Body of pancreas (tissue), 4 donors: ENCODE measurements at regions not wholly inside any gene's neighbourhood (a gene's known extent, or its start where the extent isn't known, plus 50 kb on each side); places are given as distances from the start of the nearest gene placed in this dataset.
"Not testable (repeated sequence)": the region's sequence is repeated elsewhere in the genome, so short reads cannot be mapped to it uniquely, and the experiment has no call there.

Experiments used
- ATAC-seq: fragments of 150-250 bp; one replicate; pipeline ENCODE4 v1.9.1; 2016
- DNase-seq, 4 donors: peaks; one replicate each; pipeline ENCODE4 v3.0.0-alpha.2; 2019
- H3K27ac ChIP-seq, 4 donors: fragments of 200-600 bp; sonication (generic); 1 replicate in 3 of 4; 2 replicates in 1 of 4; pipeline versions ENCODE4 v1.5.1 to v1.6.1; 2016 to 2019; ENCODE audit warnings: mild to moderate bottlenecking in 1 of 4, mixed read lengths in 1 of 4, moderate library complexity in 1 of 4
- H3K27me3 ChIP-seq, 2 donors: fragments of 200-600 bp; sonication (generic); one replicate each; pipeline ENCODE4 v1.6.0; 2016; ENCODE audit warnings: mild to moderate bottlenecking in 1 of 2
- H3K36me3 ChIP-seq, 2 donors: fragments of 200-600 bp; sonication (generic); replicated peaks in 1 of 2; 2 replicates each; pipeline ENCODE4 v1.5.1; 2016; ENCODE audit warnings: low read depth in 2 of 2; ENCODE audit not compliant: insufficient read depth in 1 of 2
- H3K4me1 ChIP-seq: fragments of 200-600 bp; sonication (generic); one replicate; pipeline ENCODE4 v1.6.0; 2016
- H3K4me3 ChIP-seq, 2 donors: fragments of 200-600 bp; sonication (generic); 1 replicate in 1 of 2; 2 replicates in 1 of 2; pipeline ENCODE4 v1.5.1; 2016 to 2019
- H3K9me3 ChIP-seq, 3 donors: fragments of 200-600 bp; sonication (generic); 1 replicate in 2 of 3; 2 replicates in 1 of 3; pipeline ENCODE4 v1.5.1; 2016
- POLR2A ChIP-seq, 3 donors: fragments of 450-650 bp; IDR thresholded peaks; one replicate each; pipeline ENCODE4 v1.6.1; 2016; ENCODE audit warnings: antibody characterized with exemption in 3 of 3, mild to moderate bottlenecking in 2 of 3
- WGBS, 2 donors: methylation state at CpG; one replicate each; pipeline ENCODE4 v1.1.5; 2017; 5-methylcytosine and 5-hydroxymethylcytosine counted together
- intact Hi-C: fragments of 100-400 bp; cut with DNase I; formaldehyde crosslinking; loops from one replicate; pipeline ENCODE4 v1.15.1; 2023
- TF ChIP-seq, protein P1 (sequence below), 7 experiments: fragments of 450-650 bp in 4 of 7; fragments of 200-600 bp in 3 of 7; sonication (generic) in 3 of 7; IDR thresholded peaks; one replicate each; pipeline ENCODE4 v1.5.1; 2016 to 2019; ENCODE audit warnings: antibody characterized with exemption in 7 of 7

DNA sequence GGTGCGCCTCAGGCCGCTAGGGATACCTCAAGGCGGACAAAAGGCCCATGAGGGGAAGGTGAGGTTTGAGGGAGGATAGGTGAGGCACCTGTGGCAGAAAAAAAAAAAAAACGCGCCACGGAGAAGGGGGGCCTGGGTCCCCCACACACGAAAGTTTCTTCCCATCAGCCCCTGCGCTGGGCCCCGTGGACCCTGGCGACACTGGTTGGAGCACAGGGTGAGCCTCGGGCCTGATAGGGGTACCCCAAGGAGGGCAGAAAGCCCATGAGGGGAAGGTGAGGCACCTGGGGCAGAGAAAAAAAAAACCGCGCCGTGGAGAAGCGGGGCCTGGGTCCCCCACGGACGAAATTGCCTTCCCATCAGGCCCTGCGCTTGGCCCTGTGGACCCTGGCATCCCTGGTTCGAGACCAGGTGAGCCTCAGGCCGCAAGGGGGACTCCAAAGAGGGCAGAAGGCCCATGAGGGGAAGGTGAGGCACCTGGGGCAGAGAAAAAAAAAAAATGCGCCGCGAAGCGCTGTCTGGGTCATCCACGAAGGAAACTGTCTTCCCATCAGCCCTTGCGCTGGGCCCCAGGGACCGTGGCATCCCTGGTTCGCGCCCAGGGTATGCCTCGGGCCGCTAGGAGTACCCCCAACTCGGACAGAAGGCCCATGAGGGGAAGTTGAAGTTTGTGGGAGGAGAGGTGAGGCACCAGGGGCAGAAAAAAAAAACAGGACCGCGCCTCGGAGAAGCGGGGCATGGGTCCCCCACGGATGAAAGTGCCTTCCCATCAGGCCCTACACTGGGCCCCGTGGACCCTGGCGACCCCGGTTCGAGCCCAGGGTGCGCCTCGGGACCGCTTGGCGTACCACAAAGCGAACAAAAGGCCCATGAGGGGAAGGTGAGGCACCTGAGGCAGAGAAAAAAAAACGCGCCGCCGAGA lies 226.2 kb downstream of the CCDC74A start:
- TF ChIP-seq, protein P1, sequence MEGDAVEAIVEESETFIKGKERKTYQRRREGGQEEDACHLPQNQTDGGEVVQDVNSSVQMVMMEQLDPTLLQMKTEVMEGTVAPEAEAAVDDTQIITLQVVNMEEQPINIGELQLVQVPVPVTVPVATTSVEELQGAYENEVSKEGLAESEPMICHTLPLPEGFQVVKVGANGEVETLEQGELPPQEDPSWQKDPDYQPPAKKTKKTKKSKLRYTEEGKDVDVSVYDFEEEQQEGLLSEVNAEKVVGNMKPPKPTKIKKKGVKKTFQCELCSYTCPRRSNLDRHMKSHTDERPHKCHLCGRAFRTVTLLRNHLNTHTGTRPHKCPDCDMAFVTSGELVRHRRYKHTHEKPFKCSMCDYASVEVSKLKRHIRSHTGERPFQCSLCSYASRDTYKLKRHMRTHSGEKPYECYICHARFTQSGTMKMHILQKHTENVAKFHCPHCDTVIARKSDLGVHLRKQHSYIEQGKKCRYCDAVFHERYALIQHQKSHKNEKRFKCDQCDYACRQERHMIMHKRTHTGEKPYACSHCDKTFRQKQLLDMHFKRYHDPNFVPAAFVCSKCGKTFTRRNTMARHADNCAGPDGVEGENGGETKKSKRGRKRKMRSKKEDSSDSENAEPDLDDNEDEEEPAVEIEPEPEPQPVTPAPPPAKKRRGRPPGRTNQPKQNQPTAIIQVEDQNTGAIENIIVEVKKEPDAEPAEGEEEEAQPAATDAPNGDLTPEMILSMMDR (IDR thresholded peaks at IDR 0.05) = no peak
- TF ChIP-seq POLR2A (IDR thresholded peaks at IDR 0.05) = no peak
- no peaks in the 10 kb centered on the region for H3K36me3 ChIP-seq
- ATAC-seq = no peak
- H3K27me3 ChIP-seq = no peaks in the 10 kb centered on the region
- no peak overlapping the region for H3K27ac ChIP-seq
- intact Hi-C loops = no loop called here
- WGBS, 2 donors = 75 to 84% methylated on average over 49 of the region's 50 CpGs
- no peak for DNase-seq
- no peaks in the 10 kb centered on the region for H3K9me3 ChIP-seq
- no peaks in the 10 kb centered on the region for H3K4me1 ChIP-seq
- H3K4me3 ChIP-seq = no peak overlapping the region

DNA sequence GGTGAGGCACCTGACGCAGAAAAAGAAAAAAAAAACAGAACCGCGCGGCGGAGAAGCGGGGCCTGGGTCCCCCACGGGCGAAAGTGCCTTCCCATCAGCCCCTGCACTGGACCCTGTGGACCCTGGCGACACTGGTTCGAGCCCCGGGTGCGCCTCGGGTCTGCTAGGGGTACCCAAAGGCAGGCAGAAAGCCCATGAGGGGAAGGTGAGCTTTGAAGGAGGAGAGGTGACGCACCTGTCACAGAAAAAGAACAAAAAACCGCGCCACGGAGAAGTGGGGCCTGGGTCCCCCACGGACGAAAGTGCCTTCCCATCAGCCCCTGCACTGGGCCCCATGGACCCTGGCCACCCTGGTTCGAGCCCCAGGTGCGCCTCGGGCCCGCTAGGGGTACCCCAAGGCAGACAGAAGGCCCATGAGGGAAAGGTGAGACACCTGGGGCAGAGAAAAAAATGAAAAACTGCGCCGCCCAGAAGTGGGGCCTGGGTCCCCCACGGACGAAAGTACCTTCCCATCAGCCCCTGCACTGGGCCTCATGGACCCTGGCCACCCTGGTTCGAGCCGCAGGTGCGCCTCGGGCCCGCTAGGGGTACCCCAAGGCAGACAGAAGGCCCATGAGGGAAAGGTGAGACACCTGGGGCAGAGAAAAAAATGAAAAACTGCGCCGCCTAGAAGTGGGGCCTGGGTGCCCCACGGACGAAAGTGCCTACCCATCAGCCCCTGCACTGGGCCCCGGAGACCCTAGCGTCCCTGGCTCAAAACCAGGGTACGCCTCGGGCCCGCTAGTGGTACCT lies 227.4 kb downstream of the CCDC74A start:
- intact Hi-C loops = no loop called here
- Histone ChIP-seq H3K4me3 (no peak overlapping the region), H3K36me3 (no peaks in the 10 kb centered on the region), H3K27me3 (no peaks in the 10 kb centered on the region), H3K27ac (no peak overlapping the region), H3K9me3 (no peaks in the 10 kb centered on the region), H3K4me1 (no peaks in the 10 kb centered on the region)
- DNase-seq (no peak), ATAC-seq (no peak)
- 76 to 89% methylated on average over 39 to 41 of the region's 41 CpGs for WGBS, 2 donors
- TF ChIP-seq, protein P1 (IDR thresholded peaks at IDR 0.05) = no peak
- no peak for TF ChIP-seq POLR2A (IDR thresholded peaks at IDR 0.05)

DNA sequence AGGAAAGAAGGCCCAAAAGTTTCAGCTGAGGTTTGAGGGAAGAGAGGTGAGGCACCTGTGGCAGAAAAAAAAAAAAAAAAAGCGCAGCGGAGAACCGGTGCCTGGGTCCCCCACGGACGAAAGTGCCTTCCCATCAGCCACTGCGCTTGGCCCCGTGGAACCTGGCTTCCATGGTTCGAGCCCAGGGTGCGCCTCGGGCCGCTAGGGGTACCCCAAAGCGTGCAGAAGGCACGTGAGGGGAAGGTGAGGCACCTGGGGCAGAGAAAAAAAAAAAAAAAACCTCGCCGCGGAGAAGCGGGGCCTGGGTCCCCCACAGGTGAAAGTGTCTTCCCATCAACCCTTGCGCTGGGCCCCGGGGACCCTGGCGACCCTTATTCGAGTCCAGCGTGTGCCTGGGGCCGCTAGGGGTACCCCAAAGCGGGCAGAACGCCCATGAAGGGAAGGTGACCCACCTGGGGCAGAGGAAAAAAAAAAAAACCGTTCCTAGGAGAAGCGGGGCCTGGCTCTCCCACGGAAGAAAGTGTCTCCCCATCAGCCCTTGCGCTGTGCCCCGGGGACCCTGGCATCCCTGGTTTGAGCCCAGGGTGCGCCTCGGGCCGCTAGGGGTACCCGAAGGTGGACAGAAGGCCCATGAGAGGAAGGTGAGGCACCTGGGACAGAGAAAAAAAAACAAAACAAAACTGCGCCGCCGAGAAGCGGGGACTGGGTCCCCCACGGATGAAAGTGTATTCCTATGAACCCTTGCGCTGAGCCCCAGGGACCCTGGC lies 228.6 kb downstream of the CCDC74A start:
- Histone ChIP-seq H3K9me3 (no peaks in the 10 kb centered on the region), H3K4me3 (no peak overlapping the region), H3K36me3 (no peaks in the 10 kb centered on the region), H3K27ac (no peak overlapping the region), H3K27me3 (no peaks in the 10 kb centered on the region), H3K4me1 (no peaks in the 10 kb centered on the region)
- intact Hi-C loops = no loop called here
- 89 to 91% methylated on average over 34 to 36 of the region's 40 CpGs for WGBS, 2 donors
- no peak for ATAC-seq
- no peak for DNase-seq
- TF ChIP-seq, protein P1 (IDR thresholded peaks at IDR 0.05) = no peak
- TF ChIP-seq POLR2A (IDR thresholded peaks at IDR 0.05) = no peak

DNA sequence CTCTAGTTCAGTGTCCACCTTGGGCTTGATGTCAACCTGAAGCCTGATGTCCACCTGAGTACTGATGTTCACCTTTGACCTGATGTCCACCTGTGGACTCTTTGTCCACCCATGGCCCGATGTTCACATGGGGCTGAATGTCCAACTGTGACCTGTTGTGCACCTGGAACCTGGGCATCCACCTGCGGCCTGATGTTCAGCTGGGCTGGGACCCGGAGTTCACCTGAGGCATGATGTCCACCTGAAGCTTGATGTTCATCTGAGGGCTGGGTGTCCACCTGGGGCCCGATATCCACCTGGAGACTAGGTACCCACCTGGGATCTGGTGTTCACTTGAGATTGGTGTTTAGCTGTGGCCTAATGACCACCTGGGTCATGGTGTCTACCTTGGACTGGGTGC lies 231.3 kb downstream of the CCDC74A start:
- H3K27ac ChIP-seq, DNase-seq, H3K4me3 ChIP-seq, intact Hi-C loops, H3K4me1 ChIP-seq, ATAC-seq, H3K9me3 ChIP-seq, H3K36me3 ChIP-seq, H3K27me3 ChIP-seq: not testable (repeated sequence)
- WGBS, 2 donors = 93 to 100% methylated on average over 2 to 4 of the region's 4 CpGs

DNA sequence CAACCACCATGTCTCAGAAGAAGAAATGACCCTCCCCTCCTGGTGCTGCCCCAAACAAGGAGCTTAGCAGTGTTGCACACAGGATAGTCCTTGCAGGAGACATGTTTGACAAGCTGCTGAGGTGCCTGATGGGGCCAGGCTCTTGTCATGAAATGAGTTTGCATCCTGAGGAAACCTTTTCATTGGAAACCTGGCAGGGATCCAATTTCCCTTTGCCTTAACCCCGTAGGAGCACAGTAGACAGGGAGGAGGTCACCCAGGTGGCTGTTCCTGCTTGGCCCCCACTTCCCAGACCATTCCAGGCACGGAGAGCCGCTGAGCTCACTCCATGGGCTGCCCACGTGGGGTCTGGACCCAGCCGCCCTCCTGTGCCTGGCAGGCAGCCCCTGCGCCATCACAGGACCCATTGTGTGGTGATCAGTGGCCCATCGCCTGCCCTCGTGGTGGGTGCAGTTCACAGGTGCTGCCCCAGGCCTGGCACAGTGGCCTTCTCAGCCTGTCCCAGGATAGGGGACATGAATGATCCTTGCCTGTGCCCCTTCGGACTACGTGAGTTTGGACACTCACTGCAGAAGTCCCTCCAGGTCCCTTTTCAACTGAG lies 247.4 kb downstream of the CCDC74A start:
- H3K27me3 ChIP-seq, ATAC-seq, H3K27ac ChIP-seq, intact Hi-C loops, DNase-seq, H3K4me1 ChIP-seq, H3K9me3 ChIP-seq, H3K36me3 ChIP-seq, H3K4me3 ChIP-seq: not testable (repeated sequence)
- WGBS, 2 donors = 53 to 100% methylated on average over 2 to 10 of the region's 10 CpGs
